Activated CD4-positive, alpha-beta T cell treated with anti-CD3 and anti-CD28 coated beads, Interleukin-2, amount 10 ng/mL, durations not matched to agents 7 days and 5 days (primary cell): ENCODE measurements at regions not wholly inside any gene's neighbourhood (a gene's known extent, or its start where the extent isn't known, plus 50 kb on each side); places are given as distances from the start of the nearest gene placed in this dataset.
"Not testable (repeated sequence)": the region's sequence is repeated elsewhere in the genome, so short reads cannot be mapped to it uniquely, and the experiment has no call there.

Source experiments
- CTCF ChIA-PET: fragments of 350-600 bp; sonication (Branson Sonifier 250); formaldehyde crosslinking; loops from one replicate; lab custom pipeline; 2021; ENCODE audit warnings: antibody characterized with exemption; lab: Charles Lee
- POLR2A ChIA-PET: fragments of 350-600 bp; sonication (Branson Sonifier 250); formaldehyde crosslinking; loops from one replicate; lab custom pipeline; 2021; ENCODE audit warnings: antibody characterized with exemption; lab: Charles Lee
- DNase-seq: peaks from one replicate; pipeline ENCODE4 v3.0.0-alpha.2; 2020
- H3K27ac Mint-ChIP-seq: one replicate; pipeline ENCODE4 v1.8.0; 2021; ENCODE audit warnings: mild to moderate bottlenecking, moderate library complexity, mixed read lengths
- H3K27me3 Mint-ChIP-seq: one replicate; pipeline ENCODE4 v1.8.0; 2021; ENCODE audit warnings: mixed read lengths
- H3K36me3 Mint-ChIP-seq: one replicate; pipeline ENCODE4 v1.8.0; 2021; ENCODE audit warnings: low read depth, mixed read lengths
- H3K4me1 Mint-ChIP-seq: one replicate; pipeline ENCODE4 v1.8.0; 2021; ENCODE audit warnings: mixed read lengths
- H3K4me3 Mint-ChIP-seq: one replicate; pipeline ENCODE4 v1.8.0; 2021; ENCODE audit warnings: mild to moderate bottlenecking, moderate library complexity, mixed read lengths
- H3K9me3 Mint-ChIP-seq: one replicate; pipeline ENCODE4 v1.8.0; 2021; ENCODE audit warnings: mixed read lengths

DNA sequence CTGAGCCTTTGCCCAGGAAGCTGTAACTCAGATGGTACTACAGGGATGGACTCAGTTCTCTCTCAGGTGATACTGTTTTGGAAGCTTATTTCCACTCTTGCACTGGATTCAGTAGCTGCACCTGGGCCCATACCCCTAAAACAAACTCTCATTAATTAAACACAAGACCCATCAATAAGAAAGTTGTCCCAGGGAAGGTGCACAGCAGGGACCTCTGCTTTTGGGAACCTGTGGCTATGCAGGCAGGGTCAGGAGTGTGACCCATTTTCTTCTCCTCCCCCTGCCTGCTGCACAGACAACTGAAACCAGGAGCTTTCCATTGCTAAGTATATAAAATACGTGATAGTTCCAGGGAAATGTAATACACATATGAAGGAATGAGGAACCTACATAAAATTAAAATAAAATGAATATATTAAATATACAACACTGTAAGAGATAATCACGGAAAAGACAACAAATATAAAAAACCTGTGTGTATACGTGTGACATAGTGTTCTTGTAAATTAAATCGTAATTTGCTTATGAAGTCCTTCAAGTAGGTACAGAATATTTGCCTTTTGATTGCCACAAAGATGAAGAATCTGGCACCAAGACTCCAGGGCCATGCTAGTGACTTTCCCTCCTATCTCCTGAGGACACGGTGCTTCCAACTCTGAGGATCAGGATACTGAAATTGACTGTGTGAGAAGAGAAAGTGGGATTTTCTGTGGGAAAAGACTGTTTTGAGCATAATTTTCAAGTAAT lies 101.6 kb upstream of the GOLGA6L6 start:
- no peaks in the 10 kb centered on the region for H3K4me1 Mint-ChIP-seq
- H3K4me3 Mint-ChIP-seq, result no peak overlapping the region
- ChIA-PET CTCF (no interaction called here), POLR2A (no interaction called here)
- H3K36me3 Mint-ChIP-seq, result no peaks in the 10 kb centered on the region
- H3K9me3 Mint-ChIP-seq, result no peaks in the 10 kb centered on the region
- DNase-seq, result no peak
- peaks cover 20% of the 10 kb centered on the region for H3K27me3 Mint-ChIP-seq
- H3K27ac Mint-ChIP-seq, result no peak overlapping the region

DNA sequence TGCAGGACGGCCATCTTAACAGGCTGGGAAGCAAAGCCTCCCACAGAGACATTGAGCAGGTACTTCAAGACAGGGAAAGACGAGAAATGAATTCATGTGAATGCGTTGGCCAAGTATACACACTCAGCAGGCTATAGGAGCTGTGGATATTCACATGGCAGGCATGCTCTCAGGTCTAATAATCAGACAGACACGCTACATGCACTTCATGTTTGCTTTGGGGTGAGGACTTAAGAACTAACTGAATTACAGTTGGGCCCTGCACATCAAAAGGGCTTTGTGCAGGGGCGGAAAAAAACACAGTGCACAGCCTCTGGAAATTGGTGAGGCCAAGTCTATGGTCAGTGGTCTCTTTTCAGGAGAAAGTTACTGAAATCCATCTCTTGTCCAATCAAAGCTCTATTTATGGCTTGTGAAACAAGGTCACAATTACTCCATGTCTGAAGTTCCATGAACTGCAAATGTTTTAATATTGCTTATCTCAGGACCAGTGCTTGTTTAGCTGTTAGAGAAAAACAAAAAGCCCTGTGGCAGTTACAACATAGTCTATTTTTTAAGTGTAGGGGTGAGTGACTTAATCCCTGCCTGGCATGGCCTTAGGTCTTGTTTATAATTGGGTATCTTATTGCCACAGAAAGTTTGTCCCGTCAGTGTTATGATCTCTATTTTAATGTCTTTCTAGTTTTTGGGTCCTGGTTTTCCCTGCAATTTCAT lies 100.6 kb upstream of the GOLGA6L6 start:
- no peak for DNase-seq
- POLR2A ChIA-PET, result no interaction called here
- no peaks in the 10 kb centered on the region for H3K4me1 Mint-ChIP-seq
- H3K27ac Mint-ChIP-seq, result no peak overlapping the region
- CTCF ChIA-PET, result interaction anchor here (0.8 kb wide), 1 partner anchor 9 kb away, joined by 4 read pairs; no protein-coding TSS in a partner anchor
- H3K27me3 Mint-ChIP-seq, result peaks cover 20% of the 10 kb centered on the region
- no peaks in the 10 kb centered on the region for H3K9me3 Mint-ChIP-seq
- no peaks in the 10 kb centered on the region for H3K36me3 Mint-ChIP-seq
- H3K4me3 Mint-ChIP-seq, result no peak overlapping the region

DNA sequence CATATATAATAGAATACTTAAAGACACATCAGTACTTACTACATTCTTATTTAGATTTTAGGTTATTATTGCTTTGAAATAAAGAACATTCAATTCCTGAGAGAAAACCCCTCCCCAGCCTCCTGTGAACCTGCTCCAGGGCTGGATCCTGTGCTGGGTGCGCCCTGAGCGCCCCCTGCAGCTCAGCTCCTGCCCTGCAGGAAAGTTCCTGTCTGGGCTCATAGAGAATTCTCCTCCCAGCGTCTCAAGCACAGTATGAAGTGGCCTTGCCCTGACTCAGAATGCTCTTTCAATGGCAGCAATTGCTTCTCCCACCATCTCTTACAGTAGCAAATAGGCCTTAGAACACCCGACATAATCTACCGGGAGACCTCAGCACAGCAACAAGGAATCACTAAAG lies 98.8 kb upstream of the GOLGA6L6 start:
- H3K4me1 Mint-ChIP-seq, H3K4me3 Mint-ChIP-seq, DNase-seq, POLR2A ChIA-PET, H3K36me3 Mint-ChIP-seq, CTCF ChIA-PET, H3K27ac Mint-ChIP-seq, H3K9me3 Mint-ChIP-seq: not testable (repeated sequence)
- H3K27me3 Mint-ChIP-seq, result peaks cover 20% of the 10 kb centered on the region

DNA sequence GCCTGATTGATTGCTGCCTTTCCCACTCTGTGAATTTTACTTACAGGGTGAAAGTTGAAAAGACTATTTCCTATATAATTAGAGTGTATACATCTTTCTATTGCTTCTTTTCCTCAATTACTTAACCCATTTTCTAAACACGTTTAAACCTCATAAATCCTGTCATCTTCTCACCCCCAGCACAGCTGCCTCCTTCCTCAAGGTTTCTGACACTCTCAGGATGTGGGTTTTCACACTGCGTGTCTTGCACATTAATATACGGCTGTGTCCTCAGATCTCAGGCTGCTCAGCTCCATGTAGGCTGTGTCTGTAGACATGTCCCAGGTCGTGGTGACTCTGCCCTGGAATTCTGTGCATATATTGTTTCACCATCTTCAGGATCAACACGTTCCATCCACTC lies 97.6 kb upstream of the GOLGA6L6 start:
- H3K27ac Mint-ChIP-seq, POLR2A ChIA-PET, H3K4me3 Mint-ChIP-seq, CTCF ChIA-PET, H3K4me1 Mint-ChIP-seq, H3K36me3 Mint-ChIP-seq, H3K9me3 Mint-ChIP-seq, DNase-seq: not testable (repeated sequence)
- H3K27me3 Mint-ChIP-seq, result peaks cover 19% of the 10 kb centered on the region

DNA sequence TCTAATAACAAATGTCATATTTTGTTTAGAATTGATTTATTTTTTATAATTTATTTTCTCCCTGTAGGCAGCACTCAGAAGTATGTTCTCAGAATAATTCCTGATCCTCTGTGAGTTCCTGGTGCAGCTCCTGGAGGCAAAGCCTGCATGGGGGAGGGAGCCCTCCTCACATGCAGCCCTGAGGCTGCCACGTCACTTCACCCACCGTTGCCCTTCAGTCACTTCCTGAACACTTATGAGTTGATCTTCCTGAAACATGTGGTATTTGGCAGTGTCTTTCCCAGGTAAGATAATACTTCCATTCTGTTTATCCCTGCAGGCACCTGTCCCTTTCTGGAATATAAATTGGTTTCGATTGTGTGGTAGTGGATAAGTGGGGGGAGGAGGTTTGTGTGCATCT lies 95.9 kb upstream of the GOLGA6L6 start:
- H3K9me3 Mint-ChIP-seq, H3K4me1 Mint-ChIP-seq, DNase-seq, H3K27ac Mint-ChIP-seq, POLR2A ChIA-PET, H3K4me3 Mint-ChIP-seq, CTCF ChIA-PET, H3K36me3 Mint-ChIP-seq, H3K27me3 Mint-ChIP-seq: not testable (repeated sequence)

DNA sequence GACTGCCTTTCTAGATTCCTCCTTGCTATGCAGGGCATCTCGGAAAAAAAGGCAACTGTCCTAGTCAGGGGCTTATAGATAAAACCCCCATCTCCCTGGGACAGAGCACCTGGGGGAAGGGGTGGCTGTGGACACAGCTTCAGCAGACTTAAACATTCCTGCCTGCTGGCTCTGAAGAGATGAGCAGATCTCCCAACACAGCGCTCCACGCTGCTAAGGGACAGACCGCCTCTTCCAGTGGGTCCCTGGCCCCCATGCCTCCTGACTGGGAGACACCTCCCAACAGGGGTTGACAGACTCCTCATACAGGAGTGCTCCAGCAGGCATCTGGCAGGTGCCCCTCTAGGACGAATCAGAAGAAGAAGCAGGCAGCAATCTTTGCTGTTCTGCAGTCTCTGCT lies 87.9 kb upstream of the GOLGA6L6 start:
- H3K27me3 Mint-ChIP-seq, H3K4me3 Mint-ChIP-seq, DNase-seq, H3K36me3 Mint-ChIP-seq, POLR2A ChIA-PET, H3K9me3 Mint-ChIP-seq, H3K27ac Mint-ChIP-seq, H3K4me1 Mint-ChIP-seq, CTCF ChIA-PET: not testable (repeated sequence)

DNA sequence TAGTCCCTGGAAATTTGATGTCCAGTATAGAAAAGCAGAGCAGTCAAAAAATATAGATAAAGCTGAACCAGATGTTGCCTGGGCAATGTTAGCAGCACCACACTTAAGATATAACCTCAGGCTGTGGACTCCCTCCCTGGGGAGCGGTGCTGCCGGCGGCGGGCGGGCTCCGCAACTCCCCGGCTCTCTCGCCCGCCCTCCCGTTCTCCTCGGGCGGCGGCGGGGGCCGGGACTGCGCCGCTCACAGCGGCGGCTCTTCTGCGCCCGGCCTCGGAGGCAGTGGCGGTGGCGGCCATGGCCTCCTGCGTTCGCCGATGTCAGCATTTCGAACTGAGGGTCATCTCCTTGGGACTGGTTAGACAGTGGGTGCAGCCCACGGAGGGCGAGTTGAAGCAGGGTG lies 86.9 kb upstream of the GOLGA6L6 start:
- H3K36me3 Mint-ChIP-seq, CTCF ChIA-PET, DNase-seq, H3K27ac Mint-ChIP-seq, H3K27me3 Mint-ChIP-seq, H3K4me1 Mint-ChIP-seq, H3K4me3 Mint-ChIP-seq, POLR2A ChIA-PET, H3K9me3 Mint-ChIP-seq: not testable (repeated sequence)

DNA sequence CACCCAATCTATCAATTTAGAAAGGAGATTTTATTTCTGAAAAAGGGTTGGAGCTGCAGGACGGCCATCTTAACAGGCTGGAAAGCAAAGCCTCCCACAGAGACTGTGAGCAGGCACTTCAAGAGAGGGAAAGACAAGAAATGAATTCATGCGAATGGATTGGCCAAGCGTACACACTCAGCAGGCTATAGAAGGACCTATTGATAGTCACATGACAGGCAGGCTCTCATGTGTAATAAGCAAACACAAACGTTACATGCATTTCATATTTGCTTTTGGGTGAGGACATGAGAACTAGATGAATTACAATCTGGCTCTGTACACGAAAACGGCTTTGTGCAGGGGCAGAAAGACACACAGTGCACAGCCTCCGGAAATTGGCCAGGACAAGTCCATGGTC lies 83.9 kb upstream of the GOLGA6L6 start:
- POLR2A ChIA-PET, H3K27me3 Mint-ChIP-seq, DNase-seq, CTCF ChIA-PET, H3K9me3 Mint-ChIP-seq, H3K4me3 Mint-ChIP-seq, H3K36me3 Mint-ChIP-seq, H3K27ac Mint-ChIP-seq, H3K4me1 Mint-ChIP-seq: not testable (repeated sequence)

DNA sequence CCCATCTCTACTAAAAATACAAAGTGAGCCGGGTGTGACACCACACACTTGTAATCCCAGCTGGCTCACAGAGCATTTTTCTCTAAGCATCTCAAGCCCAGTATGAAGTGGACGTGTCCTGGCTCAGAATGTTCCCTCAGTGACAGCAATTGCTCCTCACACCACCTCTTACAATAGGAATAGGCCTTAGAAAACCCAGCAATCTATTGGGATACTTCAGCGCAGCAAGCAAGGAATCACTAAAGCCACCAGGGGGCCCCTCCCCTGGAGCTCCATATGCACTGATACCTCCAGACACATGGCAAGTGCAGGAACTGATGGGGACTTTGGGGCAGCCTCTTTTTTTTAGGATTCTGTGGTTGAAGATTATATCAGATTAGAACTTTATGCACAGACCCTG lies 82.5 kb upstream of the GOLGA6L6 start:
- CTCF ChIA-PET, H3K9me3 Mint-ChIP-seq, H3K36me3 Mint-ChIP-seq, H3K4me1 Mint-ChIP-seq, POLR2A ChIA-PET, H3K4me3 Mint-ChIP-seq, H3K27me3 Mint-ChIP-seq, H3K27ac Mint-ChIP-seq: not testable (repeated sequence)
- DNase-seq, result peak; percentile 59

DNA sequence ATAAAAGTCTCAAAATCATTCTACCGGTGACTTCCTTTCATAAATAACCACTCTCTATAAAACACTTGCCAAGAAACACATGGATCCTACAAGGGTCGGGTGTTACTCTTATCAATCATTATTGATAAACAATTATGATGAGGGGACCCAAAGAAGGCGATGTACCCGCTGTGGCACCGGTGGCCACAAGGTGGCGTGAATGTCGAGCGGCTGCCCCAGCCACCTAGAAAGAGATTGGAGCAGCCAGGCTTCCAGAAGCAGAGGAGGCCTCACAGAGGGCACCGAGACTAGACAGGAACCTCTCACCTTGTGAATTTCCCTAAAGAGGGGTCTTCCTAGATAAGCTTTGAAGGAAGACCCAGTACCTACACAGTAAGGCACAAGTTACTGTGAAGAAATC lies 80.5 kb upstream of the GOLGA6L6 start:
- H3K4me1 Mint-ChIP-seq, H3K36me3 Mint-ChIP-seq, CTCF ChIA-PET, H3K27ac Mint-ChIP-seq, H3K9me3 Mint-ChIP-seq, POLR2A ChIA-PET, H3K27me3 Mint-ChIP-seq, DNase-seq, H3K4me3 Mint-ChIP-seq: not testable (repeated sequence)

DNA sequence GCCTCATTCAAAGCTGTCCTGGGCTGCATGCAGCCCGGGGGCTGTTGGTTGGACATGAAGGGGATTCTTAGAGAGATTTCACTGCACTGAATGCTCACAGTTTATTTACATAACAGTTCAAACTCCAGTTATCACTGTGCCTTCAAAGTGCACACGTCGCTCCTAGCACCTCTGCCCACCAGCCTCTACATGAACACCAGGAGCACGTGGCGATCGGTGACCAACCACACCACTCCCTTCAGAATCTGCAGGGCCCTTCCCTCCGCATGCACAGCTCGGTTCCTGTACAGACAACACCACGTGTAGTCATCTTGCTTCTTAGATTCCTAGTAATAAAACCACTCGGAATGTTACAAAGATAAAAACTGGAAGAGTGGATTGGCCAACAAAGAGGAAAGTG lies 72.9 kb upstream of the GOLGA6L6 start:
- H3K36me3 Mint-ChIP-seq, H3K27me3 Mint-ChIP-seq, H3K4me3 Mint-ChIP-seq, DNase-seq, H3K27ac Mint-ChIP-seq, POLR2A ChIA-PET, H3K4me1 Mint-ChIP-seq, CTCF ChIA-PET, H3K9me3 Mint-ChIP-seq: not testable (repeated sequence)

DNA sequence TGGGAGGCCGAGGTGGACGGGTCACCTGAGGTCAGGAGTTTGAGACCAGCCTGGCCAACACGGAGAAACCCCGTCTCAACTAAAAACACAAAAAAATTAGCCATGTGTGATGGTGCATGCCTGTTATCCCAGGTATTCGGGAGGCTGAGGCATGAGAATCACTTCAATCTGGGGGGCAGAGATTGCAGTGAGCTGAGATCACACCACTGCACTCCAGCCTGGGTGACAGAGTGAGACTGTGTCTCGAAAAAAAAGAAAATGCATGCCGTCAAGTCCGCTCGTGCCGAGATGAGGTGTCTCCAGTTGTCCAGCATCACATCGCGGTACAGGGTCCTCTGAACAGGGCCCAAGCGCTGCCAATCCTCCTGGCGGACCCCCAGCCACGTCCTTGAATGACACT lies 71.2 kb upstream of the GOLGA6L6 start:
- CTCF ChIA-PET, H3K9me3 Mint-ChIP-seq, H3K36me3 Mint-ChIP-seq, H3K27ac Mint-ChIP-seq, H3K4me1 Mint-ChIP-seq, POLR2A ChIA-PET, H3K27me3 Mint-ChIP-seq, H3K4me3 Mint-ChIP-seq, DNase-seq: not testable (repeated sequence)

DNA sequence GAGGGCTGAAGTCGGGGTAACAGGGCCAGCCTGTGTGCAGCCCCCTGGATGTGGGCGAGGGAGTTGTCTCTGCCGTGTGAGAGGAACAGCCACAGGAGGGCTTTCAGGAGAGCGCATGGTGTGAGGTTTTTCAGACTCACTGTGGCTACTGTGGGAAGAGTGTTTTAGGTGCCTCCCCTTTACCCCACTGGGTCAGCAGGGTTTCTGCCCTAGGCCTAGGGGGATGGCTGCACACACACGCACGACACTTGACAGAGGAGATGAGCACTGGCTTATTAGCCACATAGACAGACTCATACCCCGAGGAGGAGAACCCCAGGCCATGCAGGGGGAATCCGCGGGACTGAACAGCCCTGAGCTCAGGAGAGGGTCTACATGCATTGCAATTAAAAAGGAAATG lies 70.8 kb upstream of the GOLGA6L6 start:
- CTCF ChIA-PET, H3K4me1 Mint-ChIP-seq, H3K9me3 Mint-ChIP-seq, H3K4me3 Mint-ChIP-seq, H3K36me3 Mint-ChIP-seq, DNase-seq, POLR2A ChIA-PET, H3K27ac Mint-ChIP-seq, H3K27me3 Mint-ChIP-seq: not testable (repeated sequence)
